Esophagus squamous epithelium (tissue), 4 donors: ENCODE measurements at regions not wholly inside any gene's neighbourhood (a gene's known extent, or its start where the extent isn't known, plus 50 kb on each side); places are given as distances from the start of the nearest gene placed in this dataset.

Source experiments
- CTCF ChIP-seq, 6 experiments: fragments of 450-650 bp in 4 of 6; fragments of 200-600 bp in 2 of 6; sonication (generic) in 2 of 6; IDR thresholded peaks; one replicate each; pipeline ENCODE4 v1.5.1; 2016 to 2019; ENCODE audit warnings: antibody characterized with exemption in 6 of 6, mild to moderate bottlenecking in 4 of 6, moderate library complexity in 4 of 6
- POLR2A ChIP-seq, 4 donors: fragments of 450-650 bp; IDR thresholded peaks; one replicate each; pipeline ENCODE4 v1.6.1; 2017; ENCODE audit warnings: antibody characterized with exemption in 4 of 4, mild to moderate bottlenecking in 4 of 4, moderate library complexity in 3 of 4

GRCh38 chr13:82803341-82803740 is 1078.9 kb downstream of the SLITRK1 start:
- TF ChIP-seq CTCF (IDR thresholded peaks at IDR 0.05) (no peak), POLR2A (IDR thresholded peaks at IDR 0.05) (no peak)
